SK-N-SH (cell line): ENCODE measurements at regions not wholly inside any gene's neighbourhood (a gene's known extent, or its start where the extent isn't known, plus 50 kb on each side); places are given as distances from the start of the nearest gene placed in this dataset.

Source experiments
- CTCF ChIA-PET: fragments of 300-600, 350-600 bp; formaldehyde crosslinking; extraction: SDS; loops from one replicate; lab custom pipeline; 2021; lab: Yijun Ruan, JAX
- POLR2A ChIA-PET: fragments of 350-600 bp; sonication (Branson Sonifier 250); formaldehyde crosslinking; extraction: SDS; loops from one replicate; lab custom pipeline; 2020; ENCODE audit warnings: antibody characterized with exemption, inconsistent platforms; lab: Yijun Ruan, JAX
- DNase-seq: peaks from one replicate; pipeline ENCODE4 v3.0.0; 2012
- H2AFZ ChIP-seq: fragments of 200-600 bp; sonication (generic); 2 replicates; pipeline ENCODE4 v1.8.1; 2016; ENCODE audit warnings: antibody characterized with exemption, mild to moderate bottlenecking, low read depth
- H3F3A ChIP-seq: fragments of 200-600 bp; sonication (generic); replicated peaks from 2 replicates; pipeline ENCODE3; 2016; ENCODE audit warnings: antibody characterized with exemption, mild to moderate bottlenecking; ENCODE audit not compliant: insufficient read depth
- H3K27ac ChIP-seq, 2 experiments: fragments of 200-500 bp in 1 of 2; fragments of 200-600 bp in 1 of 2; sonication (Bioruptor generic) in 1 of 2; sonication (generic), shearing (Covaris generic) in 1 of 2; 2 replicates each; pipeline versions ENCODE4 v1.5.1 to v1.6.1; 2014 to 2016; ENCODE audit warnings: low read depth in 2 of 2, inconsistent platforms in 1 of 2, low read length in 1 of 2, mild to moderate bottlenecking in 1 of 2, mixed read lengths in 1 of 2
- H3K27me3 ChIP-seq: fragments of 200-600 bp; sonication (generic), shearing (Covaris generic); 2 replicates; pipeline ENCODE4 v1.6.1; 2016; ENCODE audit warnings: mixed run types; ENCODE audit not compliant: insufficient read depth
- H3K36me3 ChIP-seq, 2 experiments: fragments of 200-500 bp in 1 of 2; fragments of 200-600 bp in 1 of 2; sonication (Bioruptor generic) in 1 of 2; sonication (generic) in 1 of 2; replicated peaks in 1 of 2; 2 replicates each; pipeline versions ENCODE3 to v1.5.1; 2014 to 2016; ENCODE audit warnings: low read length in 1 of 2, mild to moderate bottlenecking in 1 of 2; ENCODE audit not compliant: insufficient read depth in 2 of 2, control insufficient read depth in 1 of 2
- H3K4me1 ChIP-seq, 2 experiments: fragments of 200-500 bp in 1 of 2; fragments of 200-600 bp in 1 of 2; sonication (Bioruptor generic) in 1 of 2; sonication (generic), shearing (Covaris generic) in 1 of 2; 2 replicates each; pipeline versions ENCODE4 v1.5.1 to v1.6.1; 2014 to 2016; ENCODE audit warnings: low read depth in 1 of 2, low read length in 1 of 2, mixed run types in 1 of 2; ENCODE audit not compliant: insufficient read depth in 2 of 2, control insufficient read depth in 1 of 2
- H3K4me2 ChIP-seq: fragments of 200-600 bp; sonication (generic), shearing (Covaris generic); 2 replicates; pipeline ENCODE4 v1.6.1; 2017; ENCODE audit warnings: mixed run types
- H3K4me3 ChIP-seq, 2 experiments: fragments of 200-500 bp in 1 of 2; fragments of 200-600 bp in 1 of 2; sonication (Bioruptor generic) in 1 of 2; sonication (generic), shearing (Covaris generic) in 1 of 2; 2 replicates each; pipeline versions ENCODE4 v1.5.1 to v1.8.1; 2014 to 2016; ENCODE audit warnings: low read depth in 2 of 2, inconsistent platforms in 1 of 2, low read length in 1 of 2, mild to moderate bottlenecking in 1 of 2, mixed read lengths in 1 of 2, moderate library complexity in 1 of 2
- H3K79me2 ChIP-seq: fragments of 200-600 bp; sonication (generic); 2 replicates; pipeline ENCODE4 v1.8.1; 2017; ENCODE audit warnings: mild to moderate bottlenecking; ENCODE audit not compliant: insufficient read depth
- H3K9ac ChIP-seq: fragments of 200-600 bp; sonication (generic); 2 replicates; pipeline ENCODE4 v1.6.1; 2017; ENCODE audit warnings: mixed run types
- H3K9me2 ChIP-seq: fragments of 200-600 bp; sonication (generic); 2 replicates; pipeline ENCODE4 v1.6.1; 2017; ENCODE audit warnings: mixed run types
- H3K9me3 ChIP-seq: fragments of 200-600 bp; sonication (generic); 2 replicates; pipeline ENCODE4 v1.6.1; 2017; ENCODE audit warnings: mixed run types, mild to moderate bottlenecking, moderate library complexity
- H4K20me1 ChIP-seq: fragments of 200-600 bp; sonication (generic); 2 replicates; pipeline ENCODE4 v1.6.1; 2017; ENCODE audit warnings: mild to moderate bottlenecking, mixed run types; ENCODE audit not compliant: insufficient read depth
- ELF1 ChIP-seq: IDR thresholded peaks from 2 replicates; pipeline ENCODE4 v1.4.0; 2012
- FOXM1 ChIP-seq: IDR thresholded peaks from 2 replicates; pipeline ENCODE4 v1.4.0; 2012; ENCODE audit warnings: low read depth, mild to moderate bottlenecking
- GABPA ChIP-seq: IDR thresholded peaks from 2 replicates; pipeline ENCODE4 v1.4.0; 2012; ENCODE audit warnings: low read depth, mild to moderate bottlenecking
- GATA2 ChIP-seq: sonication (generic); formaldehyde crosslinking; IDR thresholded peaks from 2 replicates; pipeline ENCODE4 v1.5.0; 2020; ENCODE audit warnings: mild to moderate bottlenecking, missing genetic modification reagents
- NRF1 ChIP-seq: IDR thresholded peaks from 2 replicates; pipeline ENCODE4 v1.6.1; 2012; ENCODE audit warnings: low read depth, mild to moderate bottlenecking, low read length
- RCOR1 ChIP-seq: fragments of 150-350 bp; IDR thresholded peaks from 2 replicates; pipeline ENCODE4 v1.6.1; 2017; ENCODE audit warnings: antibody characterized with exemption, low read length
- REST ChIP-seq: IDR thresholded peaks from 2 replicates; pipeline ENCODE4 v1.6.1; 2012; ENCODE audit warnings: mild to moderate bottlenecking, low read depth, low read length, moderate library complexity
- RXRA ChIP-seq: IDR thresholded peaks from 2 replicates; pipeline ENCODE4 v1.4.0; 2012; ENCODE audit warnings: low read depth, mild to moderate bottlenecking, borderline replicate concordance
- TCF12 ChIP-seq: IDR thresholded peaks from 2 replicates; pipeline ENCODE4 v1.4.0; 2012
- WGBS: methylation state at CpG from one replicate; pipeline ENCODE4 v1.1.6; 2017; ENCODE audit warnings: low lambda C conversion rate; 5-methylcytosine and 5-hydroxymethylcytosine counted together

DNA sequence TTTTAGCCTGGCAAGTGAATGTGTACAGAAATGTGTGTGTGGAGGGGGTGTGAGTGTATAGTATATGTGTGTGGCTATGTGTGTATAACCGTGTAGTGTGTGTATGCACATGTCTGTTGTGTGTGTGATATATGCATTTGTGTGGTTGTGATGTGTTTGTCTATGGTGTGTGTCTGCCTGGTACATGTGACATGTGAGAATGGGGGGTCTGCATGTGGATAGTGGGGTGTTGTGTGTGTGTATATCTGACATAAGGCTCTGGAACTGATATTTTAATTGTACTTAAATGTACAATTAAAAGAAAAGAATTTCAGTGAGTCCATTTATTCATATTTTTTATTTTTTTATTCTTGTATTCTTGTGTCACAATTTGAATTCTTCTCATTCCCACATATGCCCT is 57.2 kb upstream of the CNR1 start:
- CTCF ChIA-PET, result no interaction called here
- Histone ChIP-seq H4K20me1 (no peaks in the 10 kb centered on the region), H3K9me2 (no peaks in the 10 kb centered on the region), H3K27me3 (no peaks in the 10 kb centered on the region), H3K36me3 (no peaks in the 10 kb centered on the region), H3K27ac (no peak overlapping the region), H3K4me1 (no peaks in the 10 kb centered on the region), H2AFZ (no peak overlapping the region), H3F3A (no peaks in the 10 kb centered on the region), H3K4me2 (no peak overlapping the region), H3K4me3 (no peak overlapping the region), H3K9ac (no peak overlapping the region), H3K79me2 (no peaks in the 10 kb centered on the region), H3K9me3 (no peaks in the 10 kb centered on the region)
- 4% methylated on average over 1 of the region's 1 CpG for WGBS
- DNase-seq, result no peak
- TF ChIP-seq NRF1 (no peak), ELF1 (no peak), GABPA (no peak), RCOR1 (no peak), TCF12 (no peak), RXRA (no peak), GATA2 (CRISPR knock-in tag) (no peak)
- POLR2A ChIA-PET, result no interaction called here

DNA sequence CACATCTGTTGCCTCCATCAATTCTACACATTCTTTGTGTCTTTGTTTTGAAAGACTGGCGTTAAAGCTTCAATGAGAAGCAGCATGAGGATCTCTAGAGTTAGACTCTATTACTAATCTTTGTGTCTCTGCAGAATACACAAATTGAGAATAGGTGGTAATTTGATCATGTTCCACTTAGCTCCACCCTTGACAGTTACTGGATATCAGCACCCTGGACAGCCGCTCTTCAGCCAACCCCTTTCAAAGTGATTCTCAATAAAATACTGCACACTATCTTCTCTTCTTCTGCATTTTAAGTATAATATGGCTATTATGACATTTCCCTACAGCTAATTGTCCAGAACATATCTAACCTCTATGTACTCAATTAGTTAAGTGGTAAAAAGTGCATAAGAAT is 54.3 kb upstream of the CNR1 start:
- 45% methylated on average over 2 of the region's 2 CpGs for WGBS
- no peaks in the 10 kb centered on the region for H3K4me1 ChIP-seq
- CTCF ChIA-PET, result interaction anchor here (1.0 kb wide), 1 partner anchor 288 kb away, joined by 3 read pairs; no protein-coding TSS in a partner anchor

More for the DNA sequence above, 54.3 kb upstream of the CNR1 start:
- Histone ChIP-seq H3F3A (no peaks in the 10 kb centered on the region), H3K9me2 (no peaks in the 10 kb centered on the region), H3K79me2 (no peaks in the 10 kb centered on the region), H3K27me3 (no peaks in the 10 kb centered on the region), H2AFZ (no peak overlapping the region), H3K4me3 (no peak overlapping the region), H3K9ac (no peak overlapping the region), H3K9me3 (no peaks in the 10 kb centered on the region), H3K27ac (no peak overlapping the region), H3K36me3 (no peaks in the 10 kb centered on the region), H4K20me1 (no peaks in the 10 kb centered on the region), H3K4me2 (no peak overlapping the region)
- DNase-seq, result no peak
- no peak for TF ChIP-seq FOXM1
- TF ChIP-seq REST, result peak; percentile 95
- POLR2A ChIA-PET, result no interaction called here
